ENCODE measurements at regions not wholly inside any gene's neighbourhood (a gene's known extent, or its start where the extent isn't known, plus 50 kb on each side); places are given as distances from the start of the nearest gene placed in this dataset.

- TF ChIP-seq CTCF (IDR thresholded peaks at IDR 0.05; ENCODE audit: insufficient read depth, low read depth, low read length) (no peak), EZH2 (IDR thresholded peaks at IDR 0.05; ENCODE audit: insufficient read depth, low read length) (no peak)
Observed at GRCh38 chr11:70550456-70551195, 152.3 kb downstream of the CTTN start.
